RPMI7951 (cell line): ENCODE measurements at regions not wholly inside any gene's neighbourhood (a gene's known extent, or its start where the extent isn't known, plus 50 kb on each side); places are given as distances from the start of the nearest gene placed in this dataset.
A peak's percentile ranks its signal among the peaks of the same experiment; 100 is the strongest.

Source experiments
- DNase-seq: peaks from one replicate; pipeline ENCODE4 v3.0.0-alpha.2; 2012; ENCODE audit warnings: low read depth

DNA sequence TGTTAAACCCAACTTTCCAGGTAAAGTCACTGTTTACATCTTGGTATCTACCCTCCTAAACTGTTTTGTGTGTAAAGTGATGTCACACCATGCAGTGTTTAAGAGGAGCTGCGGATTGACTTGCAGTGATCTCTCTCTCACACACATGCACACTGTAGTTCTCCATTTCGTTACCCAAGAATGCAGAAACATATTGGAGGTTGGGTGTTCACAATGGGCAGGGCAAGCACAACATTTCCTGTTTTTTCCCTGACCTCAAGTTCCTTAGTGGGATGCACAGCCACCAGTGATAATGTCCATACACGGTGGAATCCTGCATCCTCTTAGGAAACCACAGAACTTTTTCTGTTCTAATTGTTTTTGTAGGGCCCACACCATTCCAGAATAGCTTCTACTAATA lies 85.3 kb upstream of the CFAP20DC start:
- DNase-seq = no peak

GRCh38 chr3:59133311-59133710 lies 83.5 kb upstream of the CFAP20DC start:
- DNase-seq = no peak

DNA sequence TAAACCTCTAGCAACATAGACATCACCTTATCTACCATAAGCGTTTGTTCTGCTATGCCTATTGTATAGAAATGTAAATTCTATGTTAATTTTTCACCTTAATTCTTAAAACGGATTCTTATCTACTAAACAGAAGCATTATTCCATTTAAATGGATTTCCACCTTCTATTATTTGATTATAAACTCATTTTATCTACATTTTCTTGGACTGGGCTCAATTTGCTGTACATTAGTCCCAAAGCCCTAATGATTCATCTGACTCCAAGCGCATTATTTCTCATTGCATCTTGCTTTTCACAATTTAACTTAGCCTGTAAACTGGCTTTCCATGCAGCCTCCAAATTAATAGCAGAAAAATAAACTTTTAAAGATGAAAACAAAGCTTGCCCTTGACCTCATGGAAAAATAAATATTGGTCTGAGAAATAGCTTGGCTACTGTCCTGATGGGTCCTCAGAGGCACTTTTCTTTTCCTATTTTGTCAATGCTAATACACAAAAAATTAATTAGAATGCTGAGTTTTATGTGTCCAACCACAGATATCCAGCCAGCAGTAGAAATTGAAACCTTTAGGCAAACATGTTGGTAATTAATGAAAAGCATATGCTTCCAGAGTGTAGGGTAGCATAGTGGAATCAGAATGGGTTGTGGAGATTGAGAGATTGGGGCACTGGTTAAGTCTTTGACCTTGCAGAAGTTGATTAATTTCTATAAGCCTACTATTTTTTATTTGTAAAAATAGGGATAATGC lies 81.4 kb upstream of the CFAP20DC start:
- no peak for DNase-seq

- DNase-seq = no peak
Observed at GRCh38 chr3:59128685-59129084, 78.9 kb upstream of the CFAP20DC start.

DNA sequence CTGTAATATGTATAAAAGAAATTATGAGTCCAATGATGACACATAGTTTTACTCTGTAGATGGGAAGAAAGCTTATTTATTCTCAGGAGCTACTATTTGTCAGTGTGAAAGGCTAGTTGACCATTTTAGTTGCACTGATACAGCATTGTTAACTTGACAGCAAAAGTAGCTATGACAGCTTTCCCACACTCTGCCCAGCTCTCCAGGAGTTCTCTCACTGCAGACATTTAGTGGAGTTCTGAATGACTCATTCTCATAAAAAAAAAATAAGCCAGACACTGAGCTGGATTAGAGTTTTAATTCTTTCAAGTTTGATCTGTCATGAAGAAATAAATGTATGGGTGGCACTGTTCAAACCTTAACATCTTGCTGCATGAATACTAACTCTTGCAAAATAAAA lies 77.2 kb upstream of the CFAP20DC start:
- DNase-seq = peak; percentile 87

GRCh38 chr3:59126446-59126845 lies 76.6 kb upstream of the CFAP20DC start:
- DNase-seq = peak; percentile 89

DNA sequence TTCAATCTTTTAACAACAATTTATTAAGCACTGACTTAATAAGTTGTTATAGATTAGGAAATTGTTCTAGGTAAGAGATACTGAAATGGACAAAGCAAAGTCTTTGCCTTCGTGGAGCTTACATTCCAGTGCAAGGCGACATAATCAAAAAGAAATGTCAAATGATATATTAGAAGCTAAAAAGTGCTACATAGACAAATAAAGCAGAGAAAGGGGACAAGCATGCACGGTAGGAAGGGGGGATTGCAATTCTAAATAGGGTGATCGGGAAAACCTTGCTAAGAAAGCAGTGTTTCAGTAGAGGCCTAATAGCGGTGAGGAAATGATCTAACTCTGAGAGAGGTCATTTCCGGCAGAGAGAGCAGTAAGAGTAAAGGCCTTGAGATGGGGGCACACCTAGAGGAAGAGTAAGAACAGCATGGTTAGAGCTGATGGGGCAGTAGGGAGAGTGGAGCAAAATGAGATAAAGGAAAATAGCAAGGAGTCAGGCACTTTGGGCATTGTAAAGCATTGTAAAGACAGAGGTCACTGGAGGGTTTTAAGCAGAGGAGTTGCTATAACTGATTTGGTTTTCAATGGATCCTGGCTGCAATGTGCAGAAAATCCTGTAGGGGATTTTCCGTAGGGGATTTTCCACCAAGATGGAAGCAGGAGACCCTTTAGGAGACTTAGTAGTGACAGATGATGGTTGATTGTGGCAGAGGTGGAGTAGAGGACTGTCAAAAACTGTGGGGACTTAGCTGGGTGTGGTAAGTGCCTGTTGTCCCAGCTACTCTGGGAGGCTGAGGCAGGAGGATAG lies 71.7 kb upstream of the CFAP20DC start:
- no peak for DNase-seq

- no peak for DNase-seq
Observed at GRCh38 chr3:59118928-59119327, 69.1 kb upstream of the CFAP20DC start.

- DNase-seq = no peak
Observed at GRCh38 chr3:59117396-59117795, 67.6 kb upstream of the CFAP20DC start.

- DNase-seq = no peak
Observed at GRCh38 chr3:59116233-59116537, 66.4 kb upstream of the CFAP20DC start.

DNA sequence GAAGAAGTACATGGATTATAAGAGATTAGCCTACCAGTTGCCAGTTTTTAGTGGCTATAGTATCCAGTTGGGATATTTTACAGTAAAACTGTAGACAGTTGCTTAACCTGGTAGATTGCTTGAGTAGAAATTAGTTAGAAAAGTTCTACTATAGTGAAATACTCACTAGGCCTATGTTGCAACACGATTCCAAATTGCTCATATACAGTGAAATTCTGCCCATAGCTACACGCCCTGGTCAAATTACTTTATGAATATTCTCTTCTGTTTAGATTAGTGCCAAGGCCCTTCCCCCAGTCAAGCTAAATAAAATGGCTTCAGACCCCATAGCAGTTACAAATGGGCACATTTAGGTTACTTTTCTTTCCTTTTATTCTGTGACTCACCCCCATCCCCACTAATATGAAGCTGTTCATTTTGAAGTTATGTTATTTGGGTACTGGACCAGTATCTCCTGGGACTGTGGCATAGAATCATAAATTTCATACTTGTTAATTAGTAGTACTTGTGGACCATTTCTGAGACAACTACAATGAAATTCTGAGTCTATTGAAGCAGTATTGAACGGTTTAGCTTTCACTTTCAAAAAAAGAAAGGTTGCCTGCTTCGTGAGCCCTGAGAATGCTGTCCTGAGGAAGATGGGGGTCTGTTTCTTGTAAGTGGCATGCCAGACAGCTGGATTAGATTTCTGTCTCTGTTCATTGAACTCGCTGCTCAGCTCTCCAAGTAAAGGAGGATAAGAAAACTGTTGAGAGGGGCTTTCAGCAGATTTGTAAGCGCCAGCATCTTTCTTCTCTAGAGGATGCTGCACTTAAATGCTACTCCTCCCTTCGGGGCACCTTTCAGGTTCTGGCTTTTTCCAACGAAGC lies 65.8 kb upstream of the CFAP20DC start:
- DNase-seq = no peak

GRCh38 chr3:59107856-59108815 lies 58.3 kb upstream of the CFAP20DC start:
- DNase-seq = peak; percentile 44

DNA sequence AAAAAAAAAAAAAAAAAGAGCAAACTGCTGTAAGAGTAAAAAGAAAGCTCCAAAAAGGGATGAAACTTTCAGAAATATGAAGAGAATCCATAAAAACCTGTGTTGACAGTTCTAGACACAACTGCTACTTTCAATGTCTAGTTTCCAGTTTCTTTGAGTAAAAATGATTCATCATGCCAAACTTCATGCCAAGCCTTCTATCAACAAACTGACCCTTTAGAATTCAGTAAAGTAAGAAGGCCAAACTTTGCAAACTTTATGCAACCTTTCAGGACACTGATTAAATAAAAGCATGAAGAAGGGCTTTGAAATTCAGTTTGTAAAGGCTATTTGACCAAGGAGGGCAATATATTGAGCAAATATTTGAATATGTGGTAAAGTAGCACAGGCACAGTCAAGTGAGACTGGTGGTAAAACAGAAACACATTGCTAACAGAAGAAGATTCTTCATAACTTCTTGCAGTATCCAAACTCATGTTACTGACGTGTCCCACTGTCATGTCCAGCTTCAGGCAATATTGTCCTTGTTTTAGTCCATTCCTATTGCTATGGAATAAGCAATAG lies 56.3 kb upstream of the CFAP20DC start:
- no peak for DNase-seq

DNA sequence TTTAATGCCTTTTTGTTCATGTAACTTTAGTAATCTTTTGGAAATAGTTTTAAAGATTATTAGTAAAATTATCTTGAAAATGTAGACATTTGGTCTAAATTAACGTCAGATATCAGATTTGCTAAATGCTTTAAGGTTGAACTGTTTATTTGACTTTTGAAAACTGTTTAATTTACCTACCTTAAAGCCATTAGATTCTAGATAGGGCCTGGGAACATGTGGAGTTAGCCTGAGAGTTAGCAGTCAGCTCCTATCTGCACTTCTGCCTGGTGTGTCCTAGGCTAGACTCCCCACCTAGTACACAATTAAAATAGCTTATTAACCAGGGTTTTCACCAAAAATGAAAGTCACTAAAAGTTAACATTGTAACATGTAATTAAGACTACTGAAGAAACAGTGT lies 53.7 kb upstream of the CFAP20DC start:
- DNase-seq = no peak

- DNase-seq = peak; percentile 94
Observed at GRCh38 chr3:59101231-59101736, 51.5 kb upstream of the CFAP20DC start.
